Common myeloid progenitor, CD34-positive (primary cell): ENCODE measurements at regions not wholly inside any gene's neighbourhood (a gene's known extent, or its start where the extent isn't known, plus 50 kb on each side); places are given as distances from the start of the nearest gene placed in this dataset.

ENCODE experiments used
- CTCF ChIA-PET: fragments of 350-600 bp; sonication (Branson Sonifier 250); formaldehyde crosslinking; loops from one replicate; lab custom pipeline; 2021; ENCODE audit warnings: antibody characterized with exemption; lab: Charles Lee
- POLR2A ChIA-PET: fragments of 350-600 bp; sonication (Branson Sonifier 250); formaldehyde crosslinking; loops from one replicate; lab custom pipeline; 2021; ENCODE audit warnings: antibody characterized with exemption; lab: Charles Lee
- DNase-seq, 3 donors: peaks; one replicate each; pipeline versions ENCODE4 v3.0.0 to v3.0.0-alpha.2; 2013
- H3K27ac ChIP-seq, 2 experiments: 1 replicate in 1 of 2; 2 replicates in 1 of 2; pipeline ENCODE4 v1.7.0; 2013; ENCODE audit warnings: inconsistent platforms in 2 of 2, low read length in 2 of 2, mild to moderate bottlenecking in 2 of 2, low read depth in 1 of 2, moderate library complexity in 1 of 2; ENCODE audit not compliant: severe bottlenecking in 2 of 2, insufficient read depth in 1 of 2, poor library complexity in 1 of 2
- H3K27me3 ChIP-seq, 5 experiments: replicated peaks in 2 of 5; 1 replicate in 3 of 5; 2 replicates in 2 of 5; pipeline versions ENCODE4 v1.6.1 to v1.7.0; 2013; ENCODE audit warnings: low read length in 4 of 5, mild to moderate bottlenecking in 2 of 5, moderate library complexity in 2 of 5, inconsistent platforms in 1 of 5; ENCODE audit not compliant: insufficient read depth in 5 of 5, control insufficient read depth in 4 of 5
- H3K36me3 ChIP-seq, 4 experiments: 1 replicate in 2 of 4; 2 replicates in 2 of 4; pipeline versions ENCODE4 v1.6.1 to v1.7.0; 2013; ENCODE audit warnings: low read length in 3 of 4, control low read depth in 1 of 4, mild to moderate bottlenecking in 1 of 4; ENCODE audit not compliant: control insufficient read depth in 4 of 4, insufficient read depth in 4 of 4
- H3K4me1 ChIP-seq, 4 experiments: 1 replicate in 3 of 4; 2 replicates in 1 of 4; pipeline versions ENCODE4 v1.6.1 to v1.7.1; 2013; ENCODE audit warnings: low read length in 3 of 4, mild to moderate bottlenecking in 3 of 4, control low read depth in 1 of 4, inconsistent platforms in 1 of 4, moderate library complexity in 1 of 4; ENCODE audit not compliant: control insufficient read depth in 4 of 4, insufficient read depth in 4 of 4; ENCODE audit errors: control extremely low read depth in 1 of 4
- H3K4me3 ChIP-seq, 7 experiments: 1 replicate in 4 of 7; 2 replicates in 3 of 7; pipeline versions ENCODE4 v1.5.1 to v1.7.0; 2013; ENCODE audit warnings: mild to moderate bottlenecking in 7 of 7, low read length in 6 of 7, moderate library complexity in 6 of 7, inconsistent platforms in 2 of 7, low read depth in 2 of 7, control low read depth in 1 of 7; ENCODE audit not compliant: insufficient read depth in 4 of 7, control insufficient read depth in 1 of 7; ENCODE audit errors: extremely low read depth in 1 of 7
- H3K9me3 ChIP-seq, 5 experiments: 1 replicate in 4 of 5; 2 replicates in 1 of 5; pipeline versions ENCODE4 v1.6.1 to v1.7.1; 2013; ENCODE audit warnings: low read length in 4 of 5, mild to moderate bottlenecking in 2 of 5, inconsistent platforms in 1 of 5, low read depth in 1 of 5, moderate library complexity in 1 of 5; ENCODE audit not compliant: control insufficient read depth in 4 of 5, insufficient read depth in 2 of 5; ENCODE audit errors: control extremely low read depth in 1 of 5
- WGBS: methylation state at CpG from one replicate; pipeline ENCODE4 v1.1.5; 2013; ENCODE audit not compliant: insufficient coverage; 5-methylcytosine and 5-hydroxymethylcytosine counted together

DNA sequence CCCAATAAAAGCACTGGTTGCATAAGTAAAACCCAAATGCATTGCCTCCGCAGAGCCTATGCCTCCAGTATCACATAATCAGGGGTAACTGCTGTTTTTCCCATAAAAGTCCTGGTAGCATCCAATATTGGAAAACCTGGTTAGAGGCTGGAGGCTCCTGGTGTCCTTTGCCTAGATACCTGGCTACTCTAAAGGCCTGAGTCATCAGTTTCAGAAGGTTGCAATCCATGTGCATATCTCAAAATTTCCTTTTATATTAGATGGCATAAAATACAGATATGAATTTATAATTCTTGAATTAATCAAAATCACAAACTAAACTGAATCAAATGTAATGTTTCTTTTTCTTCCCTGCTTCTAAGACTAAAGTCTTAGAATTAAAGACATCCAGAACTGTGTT is 164.2 kb upstream of the DCN start:
- 94% methylated on average over 1 of the region's 1 CpG for WGBS
- Histone ChIP-seq H3K9me3 (no peaks in the 10 kb centered on the region), H3K27me3 (no peaks in the 10 kb centered on the region), H3K27ac (no peak overlapping the region), H3K36me3 (no peaks in the 10 kb centered on the region), H3K4me3 (no peak overlapping the region), H3K4me1 (no peaks in the 10 kb centered on the region)
- ChIA-PET CTCF (no interaction called here), POLR2A (no interaction called here)
- no peak for DNase-seq

DNA sequence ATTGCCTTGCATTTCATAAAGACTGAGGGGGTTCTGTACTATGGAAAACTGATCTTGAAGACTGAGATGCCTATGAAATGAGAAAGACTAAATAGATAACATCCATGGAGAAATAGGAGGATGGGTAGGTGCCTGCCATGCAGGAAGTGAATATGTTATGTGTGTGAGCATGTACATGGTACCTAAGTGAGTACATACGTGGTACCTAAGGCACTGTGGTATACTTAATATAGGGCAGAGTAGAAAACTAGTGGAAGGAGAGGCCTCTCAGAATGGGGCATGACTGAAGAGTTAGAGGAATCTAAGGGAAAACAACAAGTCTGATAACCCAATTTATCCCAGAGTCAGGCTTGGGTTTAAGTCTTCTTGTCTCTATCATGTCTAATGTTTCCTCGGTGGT is 161.8 kb upstream of the DCN start:
- Histone ChIP-seq H3K9me3 (no peaks in the 10 kb centered on the region), H3K27me3 (peaks cover 0 to 2% (median 0%) of the 10 kb centered on the region in 5 experiments), H3K4me1 (no peaks in the 10 kb centered on the region), H3K4me3 (no peak overlapping the region), H3K27ac (no peak overlapping the region), H3K36me3 (no peaks in the 10 kb centered on the region)
- DNase-seq: no peak
- CTCF ChIA-PET: interaction anchor here (1.0 kb wide), 1 partner anchor 9 kb away, joined by 5 read pairs; no protein-coding TSS in a partner anchor
- POLR2A ChIA-PET: no interaction called here
- 100% methylated on average over 2 of the region's 2 CpGs for whole genome bisulfite sequencing

DNA sequence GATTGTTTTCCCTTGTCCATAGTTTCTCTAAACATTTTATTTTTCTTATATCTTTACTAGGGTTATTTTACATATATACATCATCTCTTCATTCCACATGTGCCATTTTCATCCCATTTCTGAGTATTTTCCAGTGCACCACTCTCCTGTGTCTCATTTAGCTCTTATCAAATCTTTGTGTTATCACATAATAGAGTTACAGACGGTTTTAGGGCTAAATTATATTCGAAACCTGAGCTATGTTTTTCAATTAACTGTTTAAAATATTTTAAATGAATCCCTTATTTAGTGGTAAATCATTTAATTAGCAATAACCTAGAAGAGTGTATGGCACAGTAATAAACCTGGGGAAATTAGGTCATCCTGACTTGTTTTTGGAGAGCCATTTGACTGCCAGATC is 160.4 kb upstream of the DCN start:
- no CpG with 5 or more reads among the region's 2 CpGs for WGBS
- no peaks in the 10 kb centered on the region for H3K9me3 ChIP-seq
- DNase-seq: no peak
- no peaks in the 10 kb centered on the region for H3K4me1 ChIP-seq
- ChIA-PET POLR2A (no interaction called here), CTCF (no interaction called here)
- no peak overlapping the region for H3K4me3 ChIP-seq
- H3K27me3 ChIP-seq: peaks cover 0 to 2% (median 0%) of the 10 kb centered on the region in 5 experiments
- no peak overlapping the region for H3K27ac ChIP-seq
- H3K36me3 ChIP-seq: no peaks in the 10 kb centered on the region

DNA sequence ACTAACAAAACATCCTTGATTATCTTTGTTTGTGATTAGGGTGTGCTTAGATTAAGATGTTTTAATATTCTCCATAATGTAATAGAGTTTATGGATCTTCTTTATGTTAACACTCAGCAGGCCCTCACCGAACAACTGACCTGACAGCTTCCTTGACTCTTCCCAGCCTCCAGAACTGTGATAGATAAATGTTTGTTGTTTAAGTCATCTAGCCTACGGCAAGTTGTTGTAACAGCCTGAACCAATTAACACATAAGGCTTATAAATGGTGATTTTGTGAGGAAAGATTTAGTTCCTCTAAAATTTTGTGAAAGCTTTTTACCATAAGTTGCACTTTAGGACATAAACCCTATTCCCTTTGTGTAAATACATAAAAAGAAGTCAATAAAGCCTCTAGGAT is 156.5 kb upstream of the DCN start:
- POLR2A ChIA-PET: no interaction called here
- H3K27me3 ChIP-seq: peaks cover 0 to 2% (median 0%) of the 10 kb centered on the region in 5 experiments
- H3K4me1 ChIP-seq: no peaks in the 10 kb centered on the region
- CTCF ChIA-PET: no interaction called here
- no peak for DNase-seq
- no peaks in the 10 kb centered on the region for H3K36me3 ChIP-seq
- WGBS: no CpG with 5 or more reads among the region's 2 CpGs
- no peaks in the 10 kb centered on the region for H3K9me3 ChIP-seq
- H3K4me3 ChIP-seq: no peak overlapping the region
- H3K27ac ChIP-seq: no peak overlapping the region

DNA sequence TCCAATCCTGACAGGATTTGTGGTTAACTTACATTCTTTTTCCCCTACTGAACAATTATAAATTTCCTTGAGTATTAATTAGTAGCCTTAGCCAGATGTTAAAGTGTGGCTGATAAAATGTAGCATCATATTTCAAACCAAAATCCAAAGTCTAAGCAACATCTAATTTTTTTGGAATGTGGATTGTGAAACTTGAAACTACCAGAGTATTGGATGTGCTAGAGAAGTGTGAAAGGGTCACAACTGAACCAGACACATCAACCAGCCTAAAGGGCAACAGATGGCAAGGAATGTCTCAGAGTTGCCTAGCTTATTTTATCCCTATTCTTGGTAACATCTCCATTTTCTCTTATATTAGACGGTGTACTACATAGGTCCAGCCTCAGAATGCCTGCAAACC is 153.1 kb upstream of the DCN start:
- Histone ChIP-seq H3K36me3 (no peaks in the 10 kb centered on the region), H3K27me3 (peaks cover 0 to 2% (median 0%) of the 10 kb centered on the region in 5 experiments), H3K9me3 (no peaks in the 10 kb centered on the region), H3K4me1 (no peaks in the 10 kb centered on the region), H3K27ac (no peak overlapping the region), H3K4me3 (no peak overlapping the region)
- no peak for DNase-seq
- POLR2A ChIA-PET: no interaction called here
- CTCF ChIA-PET: interaction anchor here (0.9 to 1.5 kb wide), 4 partner anchors 8 to 18 kb away, joined by 3 to 4 read pairs (median 3); no protein-coding TSS in a partner anchor
- WGBS: 100% methylated on average over 1 of the region's 1 CpG

DNA sequence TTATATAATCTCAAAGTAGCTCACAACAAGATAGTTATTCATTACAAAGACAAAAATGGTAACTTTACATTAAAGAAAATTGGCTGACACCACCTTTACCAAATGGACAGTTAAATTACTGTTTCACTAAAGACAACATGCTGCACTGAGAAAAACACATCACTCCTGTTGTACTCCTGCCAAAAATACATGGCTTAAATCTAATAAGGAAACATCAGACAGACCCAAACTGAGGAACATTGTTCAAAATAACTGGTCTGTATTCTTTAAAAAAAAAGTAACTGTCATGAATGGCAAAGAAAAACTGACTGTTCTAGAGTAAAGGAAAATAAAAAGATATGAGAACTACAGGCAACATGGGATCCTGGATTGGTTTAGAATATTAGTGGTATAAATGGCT is 151.3 kb upstream of the DCN start:
- ChIA-PET CTCF (interaction anchor here (1.1 kb wide), 1 partner anchor 21 kb away, joined by 3 read pairs; no protein-coding TSS in a partner anchor), POLR2A (no interaction called here)
- Histone ChIP-seq H3K27ac (no peak overlapping the region), H3K27me3 (no peaks in the 10 kb centered on the region), H3K36me3 (no peaks in the 10 kb centered on the region), H3K9me3 (no peaks in the 10 kb centered on the region), H3K4me3 (no peak overlapping the region), H3K4me1 (no peaks in the 10 kb centered on the region)
- DNase-seq: no peak

DNA sequence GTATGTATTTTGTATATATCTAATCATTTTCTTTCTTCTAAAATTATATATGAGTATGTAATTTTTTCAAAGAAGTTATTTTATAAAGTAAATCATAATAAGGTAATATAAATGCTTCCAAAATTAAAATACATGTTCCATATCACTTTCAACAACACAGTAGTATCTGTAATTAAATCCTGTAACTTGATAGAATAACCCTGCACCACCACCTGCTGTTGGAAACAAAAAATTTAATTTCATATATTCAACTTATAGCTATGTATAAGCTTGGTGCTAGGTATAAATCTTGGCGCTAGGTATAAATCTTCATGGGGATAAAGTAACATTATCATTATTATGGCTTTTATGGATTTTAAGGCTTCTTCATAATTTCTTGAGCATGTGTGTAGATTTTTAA is 149.7 kb upstream of the DCN start:
- DNase-seq: peak in 1 of 3 donors; percentile 1
- no CpG with 5 or more reads among the region's 1 CpG for WGBS
- Histone ChIP-seq H3K9me3 (no peaks in the 10 kb centered on the region), H3K27me3 (no peaks in the 10 kb centered on the region), H3K27ac (no peak overlapping the region), H3K36me3 (no peaks in the 10 kb centered on the region), H3K4me3 (no peak overlapping the region), H3K4me1 (no peaks in the 10 kb centered on the region)
- CTCF ChIA-PET: no interaction called here
- POLR2A ChIA-PET: interaction anchor here (0.6 kb wide), 1 partner anchor 1436 kb away, joined by 3 read pairs; no protein-coding TSS in a partner anchor
